CD14-positive monocyte (primary cell): ENCODE measurements at regions not wholly inside any gene's neighbourhood (a gene's known extent, or its start where the extent isn't known, plus 50 kb on each side); places are given as distances from the start of the nearest gene placed in this dataset.
"Not testable (repeated sequence)": the region's sequence is repeated elsewhere in the genome, so short reads cannot be mapped to it uniquely, and the experiment has no call there.

Experiments
- DNase-seq, 3 donors: peaks; one replicate each; pipeline ENCODE4 v3.0.0-alpha.2; 2011 to 2022
- H2AFZ ChIP-seq: 2 replicates; pipeline ENCODE4 v1.6.0; 2012; ENCODE audit warnings: mild to moderate bottlenecking, low read depth, low read length, inconsistent platforms; ENCODE audit not compliant: insufficient read depth, poor library complexity, severe bottlenecking
- H3K27ac ChIP-seq, 2 donors: 1 replicate in 1 of 2; 2 replicates in 1 of 2; pipeline ENCODE4 v1.5.1; 2012 to 2013; ENCODE audit warnings: low read length in 2 of 2, control low read depth in 1 of 2, inconsistent platforms in 1 of 2, low read depth in 1 of 2, mild to moderate bottlenecking in 1 of 2
- H3K27me3 ChIP-seq, 2 donors: one replicate each; pipeline versions ENCODE4 v1.6.0 to v1.6.1; 2011 to 2013; ENCODE audit warnings: low read length in 2 of 2; ENCODE audit not compliant: control insufficient read depth in 2 of 2, insufficient read depth in 2 of 2
- H3K36me3 ChIP-seq, 2 donors: replicated peaks in 1 of 2; 1 replicate in 1 of 2; 2 replicates in 1 of 2; pipeline versions ENCODE4 v1.5.1 to v1.6.1; 2012 to 2013; ENCODE audit warnings: low read length in 2 of 2, control low read depth in 1 of 2, inconsistent platforms in 1 of 2, mild to moderate bottlenecking in 1 of 2; ENCODE audit not compliant: insufficient read depth in 2 of 2, control insufficient read depth in 1 of 2
- H3K4me1 ChIP-seq, 2 donors: 1 replicate in 1 of 2; 2 replicates in 1 of 2; pipeline versions ENCODE4 v1.5.1 to v1.6.1; 2012 to 2013; ENCODE audit warnings: low read length in 2 of 2, control low read depth in 1 of 2, inconsistent platforms in 1 of 2, mild to moderate bottlenecking in 1 of 2, moderate library complexity in 1 of 2; ENCODE audit not compliant: insufficient read depth in 2 of 2, control insufficient read depth in 1 of 2
- H3K4me2 ChIP-seq: replicated peaks from 2 replicates; pipeline ENCODE3; 2012; ENCODE audit warnings: low read length, moderate library complexity, mild to moderate bottlenecking; ENCODE audit not compliant: poor library complexity, severe bottlenecking; ENCODE audit errors: extremely low read depth
- H3K4me3 ChIP-seq, 3 experiments: fragments of 200-600 bp in 1 of 3; sonication (generic) in 1 of 3; replicated peaks in 1 of 3; 1 replicate in 2 of 3; 2 replicates in 1 of 3; pipeline ENCODE4 v1.5.1; 2011 to 2013; ENCODE audit warnings: low read length in 3 of 3, mild to moderate bottlenecking in 3 of 3, control low read depth in 2 of 3, low read depth in 2 of 3, inconsistent platforms in 1 of 3, moderate library complexity in 1 of 3
- H3K79me2 ChIP-seq: 2 replicates; pipeline ENCODE4 v1.6.0; 2012; ENCODE audit warnings: mild to moderate bottlenecking, control low read depth, inconsistent platforms, low read length, moderate library complexity; ENCODE audit not compliant: insufficient read depth
- H3K9ac ChIP-seq: 2 replicates; pipeline ENCODE4 v1.6.0; 2017; ENCODE audit warnings: low read length, mild to moderate bottlenecking; ENCODE audit not compliant: insufficient read depth, poor library complexity, severe bottlenecking
- H3K9me3 ChIP-seq, 2 donors: replicated peaks in 1 of 2; 1 replicate in 1 of 2; 2 replicates in 1 of 2; pipeline versions ENCODE4 v1.5.1 to v1.6.1; 2012 to 2013; ENCODE audit warnings: low read length in 2 of 2, control low read depth in 1 of 2; ENCODE audit not compliant: control insufficient read depth in 1 of 2, insufficient read depth in 1 of 2
- H4K20me1 ChIP-seq: 2 replicates; pipeline ENCODE4 v1.6.0; 2012; ENCODE audit warnings: mild to moderate bottlenecking, low read length, control low read depth, moderate library complexity; ENCODE audit not compliant: insufficient read depth
- H3K27ac Mint-ChIP-seq, 7 donors: one replicate each; pipeline ENCODE4 v1.8.0; 2020; ENCODE audit warnings: mild to moderate bottlenecking in 7 of 7, mixed read lengths in 7 of 7, moderate library complexity in 6 of 7, inconsistent platforms in 2 of 7
- H3K27me3 Mint-ChIP-seq, 3 donors: one replicate each; pipeline ENCODE4 v1.8.0; 2021 to 2022; ENCODE audit warnings: low read depth in 3 of 3, mild to moderate bottlenecking in 3 of 3, mixed read lengths in 3 of 3, moderate library complexity in 3 of 3, inconsistent platforms in 1 of 3
- H3K36me3 Mint-ChIP-seq, 2 donors: one replicate each; pipeline ENCODE4 v1.8.0; 2020; ENCODE audit warnings: mixed read lengths in 2 of 2, inconsistent platforms in 1 of 2, mild to moderate bottlenecking in 1 of 2
- H3K4me1 Mint-ChIP-seq: one replicate; pipeline ENCODE4 v1.8.0; 2020; ENCODE audit warnings: mild to moderate bottlenecking, mixed read lengths
- H3K4me3 Mint-ChIP-seq, 2 donors: one replicate each; pipeline ENCODE4 v1.8.0; 2020; ENCODE audit warnings: mild to moderate bottlenecking in 2 of 2, mixed read lengths in 2 of 2, moderate library complexity in 1 of 2
- H3K9me3 Mint-ChIP-seq, 7 donors: one replicate each; pipeline ENCODE4 v1.8.0; 2020 to 2022; ENCODE audit warnings: mixed read lengths in 7 of 7, mild to moderate bottlenecking in 6 of 7, moderate library complexity in 6 of 7, inconsistent platforms in 2 of 7
- WGBS: methylation state at CpG from one replicate; pipeline ENCODE4 v1.1.5; 2013; ENCODE audit warnings: missing lambda C conversion rate; ENCODE audit not compliant: insufficient coverage; 5-methylcytosine and 5-hydroxymethylcytosine counted together
- intact Hi-C, 2 donors: fragments of 100-400 bp; cut with micrococcal nuclease; formaldehyde crosslinking; loops; one replicate each; pipeline versions ENCODE4 v1.15.0 to v1.15.1; 2023

DNA sequence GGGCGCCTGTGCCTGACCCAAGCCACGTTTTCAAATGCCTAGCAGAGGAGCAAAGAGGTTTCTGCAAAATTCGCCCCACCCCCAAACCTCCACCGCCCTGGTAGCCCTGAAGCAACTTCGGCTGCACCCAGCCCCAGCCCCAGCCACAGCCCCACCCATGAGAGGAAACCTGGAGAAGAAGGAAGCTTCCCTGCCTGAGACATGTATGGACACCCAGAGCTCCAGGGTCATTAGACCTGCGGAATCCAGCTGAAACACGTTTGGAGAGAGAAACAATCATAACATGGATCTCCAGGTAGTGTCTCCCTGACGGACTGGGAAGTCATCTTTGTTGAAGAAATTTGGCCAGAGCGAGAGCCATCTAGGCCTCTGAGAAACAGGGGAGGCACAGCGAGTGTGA lies 100.4 kb upstream of the ZNF337 start:
- no CpG with 5 or more reads among the region's 10 CpGs for WGBS
- H3K9ac ChIP-seq, H3K36me3 Mint-ChIP-seq, H3K4me3 ChIP-seq, H3K27ac ChIP-seq, H2AFZ ChIP-seq, H3K4me1 ChIP-seq, H3K27ac Mint-ChIP-seq, H3K27me3 Mint-ChIP-seq, H3K4me1 Mint-ChIP-seq, H3K27me3 ChIP-seq, DNase-seq, H3K79me2 ChIP-seq, H3K9me3 Mint-ChIP-seq, H4K20me1 ChIP-seq, H3K9me3 ChIP-seq, intact Hi-C loops, H3K4me3 Mint-ChIP-seq, H3K4me2 ChIP-seq, H3K36me3 ChIP-seq: not testable (repeated sequence)

DNA sequence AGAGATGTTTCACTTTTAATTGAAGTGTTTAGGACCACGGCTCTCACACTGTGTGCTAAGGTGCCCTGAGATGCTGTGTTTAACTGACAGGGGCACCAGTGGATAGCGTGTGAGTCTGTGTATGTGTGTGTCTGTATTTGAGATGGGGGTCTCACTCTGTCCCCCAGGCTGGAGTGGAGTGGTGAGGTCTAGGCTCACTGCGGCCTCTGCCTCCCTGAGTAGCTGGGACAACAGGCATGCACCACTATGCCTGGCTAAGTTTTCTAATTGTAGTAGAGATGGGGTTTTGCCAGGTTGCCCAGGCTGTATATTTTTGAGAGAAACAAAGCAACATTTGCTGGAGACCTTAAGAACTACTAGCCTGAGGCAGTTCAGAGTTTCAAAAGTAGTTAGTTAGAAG lies 80.6 kb upstream of the ZNF337 start:
- DNase-seq, H2AFZ ChIP-seq, H3K4me1 ChIP-seq, intact Hi-C loops, H3K4me2 ChIP-seq, H3K27ac Mint-ChIP-seq, H3K27ac ChIP-seq, H3K9me3 ChIP-seq, H3K36me3 ChIP-seq, H3K27me3 Mint-ChIP-seq, H3K36me3 Mint-ChIP-seq, H4K20me1 ChIP-seq, H3K4me3 ChIP-seq, H3K4me1 Mint-ChIP-seq, H3K9ac ChIP-seq, H3K79me2 ChIP-seq, H3K4me3 Mint-ChIP-seq, H3K27me3 ChIP-seq: not testable (repeated sequence)
- 100% methylated on average over 2 of the region's 3 CpGs for WGBS
- peaks cover 0 to 11% (median 0%) of the 10 kb centered on the region in 7 donors for H3K9me3 Mint-ChIP-seq

DNA sequence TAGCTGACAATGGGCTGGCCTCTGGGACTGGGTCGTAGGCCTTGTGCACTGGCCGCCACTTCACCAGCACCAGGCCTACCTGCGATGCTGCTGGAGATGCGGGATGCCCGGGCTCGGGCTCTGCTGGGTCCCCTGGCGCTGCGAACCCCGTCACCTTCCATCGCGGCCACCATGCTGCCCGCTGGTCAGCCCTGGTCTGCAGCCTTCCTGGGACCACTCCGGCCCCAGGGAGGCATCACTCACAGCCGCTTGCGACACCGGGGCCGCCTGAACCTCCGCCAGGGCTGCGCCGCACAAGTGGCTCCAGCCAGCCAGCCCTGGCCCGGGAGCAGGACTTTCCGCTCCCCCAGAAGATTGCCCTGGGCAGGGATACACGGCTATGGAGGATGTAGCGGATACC lies 78.1 kb upstream of the ZNF337 start:
- H2AFZ ChIP-seq, intact Hi-C loops, H3K36me3 ChIP-seq, H3K27me3 ChIP-seq, H3K36me3 Mint-ChIP-seq, H3K9me3 ChIP-seq, H3K4me3 ChIP-seq, H3K9ac ChIP-seq, H3K4me1 ChIP-seq, H3K27ac Mint-ChIP-seq, H3K79me2 ChIP-seq, H3K27ac ChIP-seq, H4K20me1 ChIP-seq, DNase-seq, H3K27me3 Mint-ChIP-seq, H3K4me1 Mint-ChIP-seq, H3K4me3 Mint-ChIP-seq, H3K4me2 ChIP-seq: not testable (repeated sequence)
- peaks cover 0 to 11% (median 0%) of the 10 kb centered on the region in 7 donors for H3K9me3 Mint-ChIP-seq
- 77% methylated on average over 16 of the region's 24 CpGs for WGBS

DNA sequence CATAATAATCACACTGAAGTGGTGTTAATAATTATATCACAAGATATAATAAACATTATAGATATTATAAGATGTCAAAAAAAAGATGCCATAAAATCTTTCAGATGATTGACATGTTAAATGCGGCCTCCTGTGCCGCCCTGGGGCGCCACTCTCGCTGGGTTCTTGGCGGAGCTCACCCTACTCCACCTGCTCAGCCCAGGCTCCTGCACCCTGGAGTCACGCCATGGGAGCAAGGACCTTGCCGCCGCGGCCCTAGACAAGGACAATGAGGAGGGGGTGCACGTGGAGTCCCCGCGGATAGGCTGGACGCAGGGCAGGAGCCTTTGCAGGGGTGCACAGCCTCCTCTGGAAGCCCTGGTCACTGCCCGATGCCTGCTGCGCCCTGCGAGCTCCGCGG lies 77.5 kb upstream of the ZNF337 start:
- WGBS, result 100% methylated on average over 5 of the region's 18 CpGs
- intact Hi-C loops, H3K9ac ChIP-seq, H3K36me3 Mint-ChIP-seq, H3K79me2 ChIP-seq, H3K9me3 ChIP-seq, DNase-seq, H3K27me3 ChIP-seq, H2AFZ ChIP-seq, H3K36me3 ChIP-seq, H3K4me3 ChIP-seq, H4K20me1 ChIP-seq, H3K9me3 Mint-ChIP-seq, H3K27ac ChIP-seq, H3K4me3 Mint-ChIP-seq, H3K4me2 ChIP-seq, H3K4me1 Mint-ChIP-seq, H3K4me1 ChIP-seq, H3K27me3 Mint-ChIP-seq, H3K27ac Mint-ChIP-seq: not testable (repeated sequence)
